ENCODE measurements at regions not wholly inside any gene's neighbourhood (a gene's known extent, or its start where the extent isn't known, plus 50 kb on each side); places are given as distances from the start of the nearest gene placed in this dataset.

- peaks cover under 1% of the 10 kb centered on the region for H3K4me1 Mint-ChIP-seq
- Histone ChIP-seq H3K79me2 (ENCODE audit: insufficient read depth, low read length) (no peaks in the 10 kb centered on the region), H3K4me3 (replicated peaks in 1 of 3; ENCODE audit: low read depth in 2 of 3, low read length in 3 of 3) (no peak overlapping the region), H3K27me3 (ENCODE audit: control insufficient read depth in 2 of 2, insufficient read depth in 2 of 2, low read length in 2 of 2) (no peaks in the 10 kb centered on the region), H3K9ac (ENCODE audit: insufficient read depth, low read length, poor library complexity, severe bottlenecking) (no peak overlapping the region), H3K27ac (ENCODE audit: low read depth in 1 of 2, low read length in 2 of 2) (no peak overlapping the region), H4K20me1 (ENCODE audit: insufficient read depth, low read length) (no peaks in the 10 kb centered on the region), H3K4me2 (replicated peaks; ENCODE audit: extremely low read depth, low read length, poor library complexity, severe bottlenecking) (no peak overlapping the region), H3K36me3 (replicated peaks in 1 of 2; ENCODE audit: control insufficient read depth in 1 of 2, insufficient read depth in 2 of 2, low read length in 2 of 2) (no peaks in the 10 kb centered on the region), H2AFZ (ENCODE audit: insufficient read depth, low read depth, low read length, poor library complexity, severe bottlenecking) (no peak overlapping the region), H3K9me3 (replicated peaks in 1 of 2; ENCODE audit: control insufficient read depth in 1 of 2, insufficient read depth in 1 of 2, low read length in 2 of 2) (no peaks in the 10 kb centered on the region), H3K4me1 (ENCODE audit: control insufficient read depth in 1 of 2, insufficient read depth in 2 of 2, low read length in 2 of 2) (no peaks in the 10 kb centered on the region)
- no CpG with 5 or more reads among the region's 2 CpGs for WGBS (ENCODE audit: insufficient coverage)
- H3K4me3 Mint-ChIP-seq: no peak overlapping the region
- H3K27ac Mint-ChIP-seq: no peak overlapping the region
- TF ChIP-seq CTCF (IDR thresholded peaks at IDR 0.05): no peak
- no peaks in the 10 kb centered on the region for H3K9me3 Mint-ChIP-seq
- intact Hi-C loops (cut with micrococcal nuclease): no loop called here
- peaks cover 2 to 7% (median 3%) of the 10 kb centered on the region in 3 donors for H3K27me3 Mint-ChIP-seq (ENCODE audit: low read depth in 3 of 3)
- H3K36me3 Mint-ChIP-seq: no peaks in the 10 kb centered on the region
- no peak for DNase-seq
Observed at GRCh38 chr7:24212073-24212472, 71.9 kb upstream of the NPY start.

GRCh38 chr7:24213311-24213710, 70.7 kb upstream of the NPY start:
- no peak overlapping the region for H3K4me2 ChIP-seq (replicated peaks; ENCODE audit: extremely low read depth, low read length, poor library complexity, severe bottlenecking)
- WGBS (ENCODE audit: insufficient coverage): 33% methylated on average over 1 of the region's 2 CpGs
- Mint-ChIP-seq H3K27me3 (ENCODE audit: low read depth in 3 of 3) (peaks cover 2 to 9% (median 5%) of the 10 kb centered on the region in 3 donors), H3K27ac (peak overlapping the region in 1 of 7 donors; percentile 57), H3K4me3 (no peak overlapping the region), H3K9me3 (peaks cover 0 to 4% (median 0%) of the 10 kb centered on the region in 7 donors), H3K36me3 (no peaks in the 10 kb centered on the region), H3K4me1 (peaks cover 2% of the 10 kb centered on the region)
- H2AFZ ChIP-seq (ENCODE audit: insufficient read depth, low read depth, low read length, poor library complexity, severe bottlenecking): no peak overlapping the region
- intact Hi-C loops (cut with micrococcal nuclease): no loop called here
- no peak overlapping the region for H3K27ac ChIP-seq (ENCODE audit: low read depth in 1 of 2, low read length in 2 of 2)
- H4K20me1 ChIP-seq (ENCODE audit: insufficient read depth, low read length): no peaks in the 10 kb centered on the region
- H3K27me3 ChIP-seq (ENCODE audit: control insufficient read depth in 2 of 2, insufficient read depth in 2 of 2, low read length in 2 of 2): no peaks in the 10 kb centered on the region
- DNase-seq: no peak
- H3K4me1 ChIP-seq (ENCODE audit: control insufficient read depth in 1 of 2, insufficient read depth in 2 of 2, low read length in 2 of 2): no peaks in the 10 kb centered on the region
- no peak overlapping the region for H3K9ac ChIP-seq (ENCODE audit: insufficient read depth, low read length, poor library complexity, severe bottlenecking)
- TF ChIP-seq CTCF (IDR thresholded peaks at IDR 0.05): no peak
- H3K36me3 ChIP-seq (replicated peaks in 1 of 2; ENCODE audit: control insufficient read depth in 1 of 2, insufficient read depth in 2 of 2, low read length in 2 of 2): no peaks in the 10 kb centered on the region
- H3K79me2 ChIP-seq (ENCODE audit: insufficient read depth, low read length): no peaks in the 10 kb centered on the region
- H3K9me3 ChIP-seq (replicated peaks in 1 of 2; ENCODE audit: control insufficient read depth in 1 of 2, insufficient read depth in 1 of 2, low read length in 2 of 2): no peaks in the 10 kb centered on the region
- no peak overlapping the region for H3K4me3 ChIP-seq (replicated peaks in 1 of 3; ENCODE audit: low read depth in 2 of 3, low read length in 3 of 3)
